ENCODE measurements at regions not wholly inside any gene's neighbourhood (a gene's known extent, or its start where the extent isn't known, plus 50 kb on each side); places are given as distances from the start of the nearest gene placed in this dataset.

- H3K36me3 ChIP-seq (replicated peaks; ENCODE audit: low read depth, low read length), result no peaks in the 10 kb centered on the region
- no peak overlapping the region for H3K9ac ChIP-seq (ENCODE audit: low read length)
- no peak for TF ChIP-seq CTCF (IDR thresholded peaks at IDR 0.05; ENCODE audit: low read depth, low read length)
- no peak for TF ChIP-seq EZH2phosphoT487 (IDR thresholded peaks at IDR 0.05; ENCODE audit: low read depth)
- no peak overlapping the region for H3K27ac ChIP-seq (ENCODE audit: low read length)
- no peak overlapping the region for H2AFZ ChIP-seq (ENCODE audit: low read depth, low read length)
- no peaks in the 10 kb centered on the region for H3K79me2 ChIP-seq (ENCODE audit: low read length)
- no peaks in the 10 kb centered on the region for H3K9me3 ChIP-seq (ENCODE audit: insufficient read depth, low read length)
- H3K4me2 ChIP-seq (ENCODE audit: low read length), result no peak overlapping the region
- no peaks in the 10 kb centered on the region for H3K27me3 ChIP-seq (ENCODE audit: low read depth, low read length)
- no peaks in the 10 kb centered on the region for H4K20me1 ChIP-seq (ENCODE audit: insufficient read depth, low read length)
- no peak overlapping the region for H3K4me3 ChIP-seq (ENCODE audit: low read length)
- peaks cover 12% of the 10 kb centered on the region for H3K4me1 ChIP-seq (ENCODE audit: low read length)
Measured at GRCh38 chr2:4529738-4530137, 826.4 kb downstream of the DCDC2C start.

GRCh38 chr2:4530231-4530630 lies 826.9 kb downstream of the DCDC2C start:
- H3K79me2 ChIP-seq (ENCODE audit: low read length), result no peaks in the 10 kb centered on the region
- no peaks in the 10 kb centered on the region for H3K36me3 ChIP-seq (replicated peaks; ENCODE audit: low read depth, low read length)
- H3K4me2 ChIP-seq (ENCODE audit: low read length), result no peak overlapping the region
- H3K4me1 ChIP-seq (ENCODE audit: low read length), result peaks cover 12% of the 10 kb centered on the region
- H3K9me3 ChIP-seq (ENCODE audit: insufficient read depth, low read length), result no peaks in the 10 kb centered on the region
- no peak overlapping the region for H3K4me3 ChIP-seq (ENCODE audit: low read length)
- no peak overlapping the region for H3K9ac ChIP-seq (ENCODE audit: low read length)
- H3K27ac ChIP-seq (ENCODE audit: low read length), result no peak overlapping the region
- no peak for TF ChIP-seq EZH2phosphoT487 (IDR thresholded peaks at IDR 0.05; ENCODE audit: low read depth)
- TF ChIP-seq CTCF (IDR thresholded peaks at IDR 0.05; ENCODE audit: low read depth, low read length), result no peak
- no peaks in the 10 kb centered on the region for H4K20me1 ChIP-seq (ENCODE audit: insufficient read depth, low read length)
- H3K27me3 ChIP-seq (ENCODE audit: low read depth, low read length), result no peaks in the 10 kb centered on the region
- H2AFZ ChIP-seq (ENCODE audit: low read depth, low read length), result no peak overlapping the region

GRCh38 chr2:4533806-4534205 lies 830.4 kb downstream of the DCDC2C start:
- no peaks in the 10 kb centered on the region for H3K36me3 ChIP-seq (replicated peaks; ENCODE audit: low read depth, low read length)
- H3K9ac ChIP-seq (ENCODE audit: low read length), result no peak overlapping the region
- peaks cover 12% of the 10 kb centered on the region for H3K4me1 ChIP-seq (ENCODE audit: low read length)
- no peak for TF ChIP-seq CTCF (IDR thresholded peaks at IDR 0.05; ENCODE audit: low read depth, low read length)
- TF ChIP-seq EZH2phosphoT487 (IDR thresholded peaks at IDR 0.05; ENCODE audit: low read depth), result no peak
- H3K9me3 ChIP-seq (ENCODE audit: insufficient read depth, low read length), result no peaks in the 10 kb centered on the region
- H3K27me3 ChIP-seq (ENCODE audit: low read depth, low read length), result no peaks in the 10 kb centered on the region
- H4K20me1 ChIP-seq (ENCODE audit: insufficient read depth, low read length), result no peaks in the 10 kb centered on the region
- no peak overlapping the region for H3K27ac ChIP-seq (ENCODE audit: low read length)
- H3K4me3 ChIP-seq (ENCODE audit: low read length), result no peak overlapping the region
- no peaks in the 10 kb centered on the region for H3K79me2 ChIP-seq (ENCODE audit: low read length)
- no peak overlapping the region for H2AFZ ChIP-seq (ENCODE audit: low read depth, low read length)
- H3K4me2 ChIP-seq (ENCODE audit: low read length), result peak overlapping the region; percentile 37

- Histone ChIP-seq H3K9me3 (ENCODE audit: insufficient read depth, low read length) (no peaks in the 10 kb centered on the region), H3K4me1 (ENCODE audit: low read length) (peaks cover 4% of the 10 kb centered on the region), H3K9ac (ENCODE audit: low read length) (no peak overlapping the region), H3K27ac (ENCODE audit: low read length) (no peak overlapping the region), H3K79me2 (ENCODE audit: low read length) (no peaks in the 10 kb centered on the region), H3K27me3 (ENCODE audit: low read depth, low read length) (no peaks in the 10 kb centered on the region), H3K4me3 (ENCODE audit: low read length) (no peak overlapping the region), H3K4me2 (ENCODE audit: low read length) (no peak overlapping the region), H3K36me3 (replicated peaks; ENCODE audit: low read depth, low read length) (no peaks in the 10 kb centered on the region), H4K20me1 (ENCODE audit: insufficient read depth, low read length) (no peaks in the 10 kb centered on the region), H2AFZ (ENCODE audit: low read depth, low read length) (no peak overlapping the region)
- TF ChIP-seq EZH2phosphoT487 (IDR thresholded peaks at IDR 0.05; ENCODE audit: low read depth), result no peak
- no peak for TF ChIP-seq CTCF (IDR thresholded peaks at IDR 0.05; ENCODE audit: low read depth, low read length)
Measured at GRCh38 chr2:4539121-4539520, 835.7 kb downstream of the DCDC2C start.

Data from OCI-LY3 (cell line).